PC-9 (cell line): ENCODE measurements at regions not wholly inside any gene's neighbourhood (a gene's known extent, or its start where the extent isn't known, plus 50 kb on each side); places are given as distances from the start of the nearest gene placed in this dataset.

Experiments
- BruUV-seq: library from RNA; stranded (reverse); fragments of 400-500 nt; replicated peaks from 2 replicates; lab custom pipeline; 2021; lab: Mats Ljungman, UMichigan
- CTCF ChIA-PET: fragments of 300-600 bp; sonication (Branson Sonifier 250); formaldehyde crosslinking; loops from one replicate; lab custom pipeline; 2022; ENCODE audit warnings: antibody characterized with exemption; lab: Charles Lee
- POLR2A ChIA-PET: fragments of 300-600 bp; sonication (Branson Sonifier 250); formaldehyde crosslinking; loops from one replicate; lab custom pipeline; 2022; ENCODE audit warnings: antibody characterized with exemption; ENCODE audit not compliant: unreplicated experiment; lab: Charles Lee
- DNase-seq, 2 experiments: peaks; one replicate each; pipeline versions ENCODE4 v3.0.0 to v3.0.0-alpha.2; 2015 to 2022; ENCODE audit warnings: mixed read lengths in 1 of 2
- H2AFZ ChIP-seq: fragments of 200-600 bp; sonication (generic); 2 replicates; pipeline ENCODE4 v1.8.1; 2017; ENCODE audit warnings: antibody characterized with exemption
- H3F3A ChIP-seq: fragments of 200-600 bp; sonication (generic); 2 replicates; pipeline ENCODE4 v1.8.1; 2017; ENCODE audit warnings: antibody characterized with exemption, mild to moderate bottlenecking, low read depth; ENCODE audit not compliant: insufficient read depth
- H3K27ac ChIP-seq: fragments of 200-600 bp; sonication (generic); 2 replicates; pipeline ENCODE4 v1.6.1; 2016; ENCODE audit warnings: mixed run types
- H3K27me3 ChIP-seq: fragments of 200-600 bp; sonication (generic); 2 replicates; pipeline ENCODE4 v1.6.1; 2016; ENCODE audit warnings: low read depth, mixed run types; ENCODE audit not compliant: insufficient read depth
- H3K36me3 ChIP-seq: fragments of 200-600 bp; sonication (generic); 2 replicates; pipeline ENCODE4 v1.6.1; 2016; ENCODE audit warnings: low read depth, mixed run types
- H3K4me1 ChIP-seq: fragments of 200-600 bp; sonication (generic); replicated peaks from 2 replicates; pipeline ENCODE4 v1.6.1; 2016; ENCODE audit warnings: mixed run types; ENCODE audit not compliant: insufficient read depth
- H3K4me2 ChIP-seq: fragments of 200-600 bp; sonication (generic); 2 replicates; pipeline ENCODE4 v1.6.1; 2017; ENCODE audit warnings: mixed run types
- H3K4me3 ChIP-seq: fragments of 200-600 bp; sonication (generic); 2 replicates; pipeline ENCODE4 v1.6.1; 2016; ENCODE audit warnings: mixed run types
- H3K79me2 ChIP-seq: fragments of 200-600 bp; sonication (generic); 2 replicates; pipeline ENCODE4 v1.6.1; 2017; ENCODE audit warnings: low read depth, mixed run types
- H3K9me2 ChIP-seq: fragments of 200-600 bp; sonication (generic); 2 replicates; pipeline ENCODE4 v1.8.1; 2017; ENCODE audit warnings: mild to moderate bottlenecking; ENCODE audit not compliant: insufficient read depth
- H3K9me3 ChIP-seq: fragments of 200-600 bp; sonication (generic); 2 replicates; pipeline ENCODE4 v1.8.1; 2016; ENCODE audit warnings: low read depth; ENCODE audit not compliant: insufficient read depth
- H4K20me1 ChIP-seq: fragments of 200-600 bp; sonication (generic); 2 replicates; pipeline ENCODE4 v1.8.1; 2017; ENCODE audit not compliant: insufficient read depth
- CTCF ChIP-seq: fragments of 200-600 bp; sonication (generic); conservative IDR thresholded peaks from 2 replicates; pipeline ENCODE4 v1.6.1; 2017; ENCODE audit warnings: mixed run types, antibody characterized with exemption, mild to moderate bottlenecking, moderate library complexity
- EZH2 ChIP-seq: fragments of 200-600 bp; sonication (generic); IDR thresholded peaks from 2 replicates; pipeline ENCODE4 v1.8.0; 2017; ENCODE audit warnings: antibody characterized with exemption, low read depth
- intact Hi-C: fragments of 100-400 bp; cut with micrococcal nuclease; formaldehyde crosslinking; loops from one replicate; pipeline ENCODE4 v1.10.0; 2022; ENCODE audit not compliant: unreplicated experiment

GRCh38 chr10:124253006-124253405, 159.6 kb upstream of the CHST15 start:
- H3K27ac ChIP-seq: no peak overlapping the region
- no peak overlapping the region for H3K4me3 ChIP-seq
- CTCF ChIA-PET: no interaction called here
- H3K4me1 ChIP-seq: no peaks in the 10 kb centered on the region
- H3K9me3 ChIP-seq: no peaks in the 10 kb centered on the region
- no peaks in the 10 kb centered on the region for H3K36me3 ChIP-seq
- BruUV-seq: no TSS peak
- no peaks in the 10 kb centered on the region for H3F3A ChIP-seq
- no peak for TF ChIP-seq EZH2
- intact Hi-C loops: loop anchor here (10.0 kb wide), 1 partner anchor 258 kb away; no protein-coding TSS in a partner anchor
- no peak overlapping the region for H2AFZ ChIP-seq
- H3K4me2 ChIP-seq: no peak overlapping the region
- H3K79me2 ChIP-seq: no peaks in the 10 kb centered on the region
- no peak for DNase-seq
- H3K9me2 ChIP-seq: no peaks in the 10 kb centered on the region
- H3K27me3 ChIP-seq: no peaks in the 10 kb centered on the region
- H4K20me1 ChIP-seq: no peaks in the 10 kb centered on the region
- POLR2A ChIA-PET: no interaction called here

- intact Hi-C loops: loop anchor here (10.0 kb wide), 1 partner anchor 257 kb away; no protein-coding TSS in a partner anchor
- no TSS peak for BruUV-seq
- Histone ChIP-seq H3K4me2 (no peak overlapping the region), H3K36me3 (no peaks in the 10 kb centered on the region), H3K4me1 (no peaks in the 10 kb centered on the region), H2AFZ (no peak overlapping the region), H3K4me3 (no peak overlapping the region), H3K27me3 (no peaks in the 10 kb centered on the region), H3F3A (no peaks in the 10 kb centered on the region), H3K9me3 (no peaks in the 10 kb centered on the region), H3K27ac (no peak overlapping the region), H3K79me2 (no peaks in the 10 kb centered on the region), H4K20me1 (no peaks in the 10 kb centered on the region), H3K9me2 (no peaks in the 10 kb centered on the region)
- no peak for DNase-seq
- ChIA-PET CTCF (no interaction called here), POLR2A (no interaction called here)
- TF ChIP-seq EZH2 (no peak), CTCF (no peak)
These were observed 158.8 kb upstream of the CHST15 start for GRCh38 chr10:124252097-124252715.

DNA sequence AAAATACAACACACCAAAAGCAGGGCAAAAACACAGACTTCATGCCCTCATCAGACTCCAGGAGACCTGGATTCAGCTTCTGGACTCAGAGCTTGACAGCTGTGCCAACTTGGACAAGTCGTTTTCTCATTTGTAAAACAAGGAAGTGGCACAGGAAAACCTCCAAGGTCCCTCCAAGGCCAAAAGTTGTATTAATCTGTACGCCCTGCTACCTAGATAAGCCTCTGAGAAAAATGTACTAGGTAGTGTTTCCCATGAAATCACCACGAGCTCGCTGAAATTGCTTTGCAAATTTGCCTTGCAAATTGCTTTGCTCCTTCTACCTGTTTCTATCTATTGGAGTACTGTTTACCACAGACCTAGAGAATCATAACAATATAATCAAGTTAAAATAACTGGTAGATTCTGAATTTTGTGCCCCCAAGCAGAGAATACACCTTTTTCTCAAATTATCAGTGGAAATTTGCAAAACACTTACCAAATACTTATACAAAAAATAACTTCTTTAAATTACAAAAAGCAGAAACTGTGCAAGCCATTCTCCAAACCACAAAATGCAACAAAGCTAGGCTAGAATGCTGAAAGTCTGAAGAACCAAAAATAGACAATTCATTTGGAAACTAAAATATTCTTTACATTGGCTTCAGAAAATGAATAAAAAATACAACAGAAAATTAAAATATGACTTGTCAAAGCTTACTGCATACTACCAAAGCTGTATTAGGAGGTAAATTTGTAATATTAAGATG, 158.1 kb upstream of the CHST15 start:
- no TSS peak for BruUV-seq
- no peaks in the 10 kb centered on the region for H3K9me2 ChIP-seq
- H3K36me3 ChIP-seq: no peaks in the 10 kb centered on the region
- no peak overlapping the region for H3K27ac ChIP-seq
- intact Hi-C loops: loop anchor here (10.0 kb wide), 1 partner anchor 257 kb away; no protein-coding TSS in a partner anchor
- no peaks in the 10 kb centered on the region for H3K27me3 ChIP-seq
- no peaks in the 10 kb centered on the region for H3F3A ChIP-seq
- no peak overlapping the region for H2AFZ ChIP-seq
- H3K4me2 ChIP-seq: no peak overlapping the region
- no peak for DNase-seq
- ChIA-PET POLR2A (no interaction called here), CTCF (no interaction called here)
- H4K20me1 ChIP-seq: no peaks in the 10 kb centered on the region
- no peaks in the 10 kb centered on the region for H3K4me1 ChIP-seq
- no peaks in the 10 kb centered on the region for H3K79me2 ChIP-seq
- no peaks in the 10 kb centered on the region for H3K9me3 ChIP-seq
- TF ChIP-seq EZH2: no peak
- H3K4me3 ChIP-seq: no peak overlapping the region

DNA sequence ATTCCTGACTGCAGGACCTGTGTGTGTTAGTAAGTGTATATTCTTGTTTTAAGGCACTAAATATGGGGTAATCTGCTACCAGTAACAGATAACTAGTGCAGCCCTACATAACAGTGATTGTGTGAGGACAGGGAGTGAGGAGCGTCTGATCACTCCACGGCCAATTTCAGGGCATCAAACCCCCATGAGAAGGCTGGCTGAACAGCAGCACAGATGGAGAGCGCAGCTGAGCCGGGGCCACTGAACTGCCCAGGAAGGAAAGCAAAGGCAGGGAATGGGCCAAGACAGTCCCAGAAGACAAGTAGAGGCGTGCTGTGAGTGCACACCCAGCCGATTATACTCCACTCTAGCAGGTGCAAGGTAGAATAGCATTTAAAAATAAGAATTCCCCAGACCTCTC, 157.1 kb upstream of the CHST15 start:
- Histone ChIP-seq H3K4me3 (no peak overlapping the region), H3K27me3 (no peaks in the 10 kb centered on the region), H3K4me1 (no peaks in the 10 kb centered on the region), H3K27ac (no peak overlapping the region), H3K9me2 (no peaks in the 10 kb centered on the region), H3K79me2 (no peaks in the 10 kb centered on the region), H3F3A (no peaks in the 10 kb centered on the region), H2AFZ (no peak overlapping the region), H3K4me2 (no peak overlapping the region), H3K36me3 (no peaks in the 10 kb centered on the region), H3K9me3 (no peaks in the 10 kb centered on the region), H4K20me1 (no peaks in the 10 kb centered on the region)
- no TSS peak for BruUV-seq
- DNase-seq: no peak
- ChIA-PET CTCF (no interaction called here), POLR2A (no interaction called here)
- no peak for TF ChIP-seq EZH2
- no peak for TF ChIP-seq CTCF
- intact Hi-C loops: loop anchor here (10.0 kb wide), 1 partner anchor 256 kb away; no protein-coding TSS in a partner anchor
